Fibroblast of mammary gland (primary cell): ENCODE measurements at regions not wholly inside any gene's neighbourhood (a gene's known extent, or its start where the extent isn't known, plus 50 kb on each side); places are given as distances from the start of the nearest gene placed in this dataset.
A peak's percentile ranks its signal among the peaks of the same experiment; 100 is the strongest.

Experiments
- DNase-seq: peaks from one replicate; pipeline ENCODE4 v3.0.0-alpha.2; 2010; ENCODE audit warnings: low read depth
- H3K4me3 ChIP-seq: 2 replicates; pipeline ENCODE4 v1.5.1; 2011; ENCODE audit warnings: low read depth, mild to moderate bottlenecking, low read length, moderate library complexity; ENCODE audit not compliant: control insufficient read depth
- CTCF ChIP-seq: conservative IDR thresholded peaks from 2 replicates; pipeline ENCODE4 v1.5.1; 2011; ENCODE audit warnings: low read depth, low read length, inconsistent platforms; ENCODE audit not compliant: control insufficient read depth, insufficient read depth

GRCh38 chr9:13675638-13676000, 396.1 kb upstream of the MPDZ start:
- TF ChIP-seq CTCF, result no peak
- no peak overlapping the region for H3K4me3 ChIP-seq
- DNase-seq, result no peak

- no peak for DNase-seq
- TF ChIP-seq CTCF, result no peak
These were observed 395.6 kb upstream of the MPDZ start for GRCh38 chr9:13674926-13675637.

GRCh38 chr9:13673348-13673747, 393.9 kb upstream of the MPDZ start:
- no peak for TF ChIP-seq CTCF
- no peak overlapping the region for H3K4me3 ChIP-seq
- no peak for DNase-seq

More at GRCh38 chr9:13674926-13675637, 395.6 kb upstream of the MPDZ start:
- H3K4me3 ChIP-seq, result no peak overlapping the region

GRCh38 chr9:13665418-13666066, 386.1 kb upstream of the MPDZ start:
- DNase-seq, result peak; percentile 48
- H3K4me3 ChIP-seq, result no peak overlapping the region
- TF ChIP-seq CTCF, result no peak

GRCh38 chr9:13661014-13661413, 381.5 kb upstream of the MPDZ start:
- no peak for TF ChIP-seq CTCF
- H3K4me3 ChIP-seq, result no peak overlapping the region
- no peak for DNase-seq

- H3K4me3 ChIP-seq, result no peak overlapping the region
- DNase-seq, result no peak
- TF ChIP-seq CTCF, result no peak
These were observed 372.6 kb upstream of the MPDZ start for GRCh38 chr9:13651969-13652663.
